ENCODE measurements at regions not wholly inside any gene's neighbourhood (a gene's known extent, or its start where the extent isn't known, plus 50 kb on each side); places are given as distances from the start of the nearest gene placed in this dataset.

DNA sequence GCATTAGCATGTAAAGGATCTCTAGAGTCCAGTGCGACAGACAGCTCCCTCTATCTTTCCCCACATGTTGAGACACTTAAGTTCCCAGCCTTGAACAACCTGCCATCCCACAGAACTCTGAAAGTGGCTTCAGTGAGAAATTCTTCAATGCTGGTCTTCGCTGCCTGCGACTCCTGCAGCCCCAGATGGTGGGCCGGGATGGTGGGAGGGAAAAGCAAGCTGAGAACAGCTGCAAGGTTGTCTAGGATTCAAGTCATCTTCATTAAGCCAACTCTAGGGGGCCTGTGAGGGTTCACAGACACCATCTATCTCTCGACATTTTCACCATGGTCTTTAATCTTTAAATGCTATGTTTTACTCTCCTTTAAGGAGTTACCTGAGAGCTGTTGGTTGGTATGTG, 185.5 kb upstream of the C1orf174 start:
- CTCF ChIA-PET, result no interaction called here
- H3K79me2 ChIP-seq (ENCODE audit: control insufficient read depth, insufficient read depth, low read length), result no peaks in the 10 kb centered on the region
- H3K9me1 ChIP-seq (replicated peaks; ENCODE audit: control insufficient read depth, extremely low read depth, insufficient read depth, low read length), result no peaks in the 10 kb centered on the region
- no peak overlapping the region for H3K4me3 ChIP-seq (replicated peaks in 1 of 3; ENCODE audit: insufficient read depth in 1 of 3, low read depth in 1 of 3, low read length in 3 of 3)
- DNase-seq (ENCODE audit: low read depth, low spot score), result no peak
- BruUV-seq (replicated peaks), result no TSS peak
- POLR2A ChIA-PET, result no interaction called here
- dilution Hi-C loops (cut with MboI; ENCODE audit: extremely low pct_ligation_motif_present, low sequenced_read_pairs) (no loop called here), intact Hi-C loops (cut with micrococcal nuclease) (no loop called here)
- H3K27ac ChIP-seq (ENCODE audit: insufficient read depth, low read depth, low read length), result no peak overlapping the region
- no peak overlapping the region for H2AFZ ChIP-seq (ENCODE audit: low read depth, low read length)
- no peaks in the 10 kb centered on the region for H3K4me1 ChIP-seq (ENCODE audit: control insufficient read depth, extremely low read depth, insufficient read depth, low read length)
- no peaks in the 10 kb centered on the region for H4K20me1 ChIP-seq (replicated peaks; ENCODE audit: control insufficient read depth, extremely low read depth, insufficient read depth, low read length)
- no peaks in the 10 kb centered on the region for H3K27me3 ChIP-seq (ENCODE audit: control insufficient read depth in 2 of 2, insufficient read depth in 2 of 2, low read length in 2 of 2)
- H3K36me3 ChIP-seq (ENCODE audit: control insufficient read depth in 2 of 2, extremely low read depth in 1 of 2, insufficient read depth in 2 of 2, low read length in 2 of 2), result no peaks in the 10 kb centered on the region
- TF ChIP-seq EZH2 (IDR thresholded peaks at IDR 0.05; ENCODE audit: borderline replicate concordance, low read depth, low read length, severe bottlenecking), result no peak
- TF ChIP-seq, protein P1, sequence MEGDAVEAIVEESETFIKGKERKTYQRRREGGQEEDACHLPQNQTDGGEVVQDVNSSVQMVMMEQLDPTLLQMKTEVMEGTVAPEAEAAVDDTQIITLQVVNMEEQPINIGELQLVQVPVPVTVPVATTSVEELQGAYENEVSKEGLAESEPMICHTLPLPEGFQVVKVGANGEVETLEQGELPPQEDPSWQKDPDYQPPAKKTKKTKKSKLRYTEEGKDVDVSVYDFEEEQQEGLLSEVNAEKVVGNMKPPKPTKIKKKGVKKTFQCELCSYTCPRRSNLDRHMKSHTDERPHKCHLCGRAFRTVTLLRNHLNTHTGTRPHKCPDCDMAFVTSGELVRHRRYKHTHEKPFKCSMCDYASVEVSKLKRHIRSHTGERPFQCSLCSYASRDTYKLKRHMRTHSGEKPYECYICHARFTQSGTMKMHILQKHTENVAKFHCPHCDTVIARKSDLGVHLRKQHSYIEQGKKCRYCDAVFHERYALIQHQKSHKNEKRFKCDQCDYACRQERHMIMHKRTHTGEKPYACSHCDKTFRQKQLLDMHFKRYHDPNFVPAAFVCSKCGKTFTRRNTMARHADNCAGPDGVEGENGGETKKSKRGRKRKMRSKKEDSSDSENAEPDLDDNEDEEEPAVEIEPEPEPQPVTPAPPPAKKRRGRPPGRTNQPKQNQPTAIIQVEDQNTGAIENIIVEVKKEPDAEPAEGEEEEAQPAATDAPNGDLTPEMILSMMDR (IDR thresholded peaks at IDR 0.05; ENCODE audit: extremely low read depth in 1 of 2, insufficient read depth in 1 of 2, low read depth in 1 of 2, low read length in 2 of 2), result no peak
- TF ChIP-seq POLR2A (IDR thresholded peaks at IDR 0.05; ENCODE audit: low read depth, low read length), result no peak
- no peak overlapping the region for H3K4me2 ChIP-seq (ENCODE audit: insufficient read depth, low read length)
- H3K9me3 ChIP-seq (replicated peaks; ENCODE audit: control insufficient read depth, insufficient read depth, low read length), result peaks cover 3% of the 10 kb centered on the region
- no peak overlapping the region for H3K9ac ChIP-seq (replicated peaks; ENCODE audit: extremely low read depth, insufficient read depth, low read length)
- no peak for FAIRE-seq

DNA sequence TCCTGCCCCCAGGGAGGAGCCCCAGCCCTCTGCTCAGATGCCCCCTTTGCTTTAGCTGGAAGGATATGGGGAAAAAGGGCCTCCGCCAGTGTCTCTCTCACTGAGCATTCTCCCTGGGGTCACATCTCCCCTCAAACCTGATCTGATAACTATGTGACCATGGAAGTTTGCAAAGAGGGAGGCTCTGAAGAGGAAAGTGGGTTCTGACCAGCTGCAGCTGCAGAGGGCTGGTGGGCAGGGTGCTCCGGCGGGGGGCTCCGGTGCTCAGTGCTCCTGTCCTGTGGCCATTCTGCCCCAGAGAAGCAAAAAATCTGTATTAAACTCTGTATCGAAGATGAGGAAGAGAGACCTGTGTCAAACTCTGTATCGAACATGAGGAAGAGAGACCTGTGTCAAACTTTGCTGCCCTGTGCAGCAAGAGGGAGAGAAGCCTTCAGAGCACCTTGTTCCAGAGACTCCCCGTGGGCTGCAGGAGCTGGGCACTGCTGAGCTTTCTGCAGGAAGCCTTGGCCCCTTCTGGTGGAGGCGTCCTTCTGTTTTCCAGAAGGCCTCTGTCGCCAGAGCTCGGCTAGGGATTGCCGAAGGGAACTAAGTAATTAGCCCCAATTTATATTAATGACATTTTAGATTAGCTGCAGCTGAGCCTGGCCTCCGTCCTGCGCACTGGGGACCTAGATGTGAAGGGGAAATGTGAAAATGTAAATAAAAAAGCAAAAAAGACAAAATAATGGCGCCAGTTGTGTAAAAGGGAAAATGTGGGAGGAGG, 186.2 kb upstream of the C1orf174 start:
- Histone ChIP-seq H3K4me2 (ENCODE audit: insufficient read depth, low read length) (no peak overlapping the region), H2AFZ (ENCODE audit: low read depth, low read length) (no peak overlapping the region), H3K4me1 (ENCODE audit: control insufficient read depth, extremely low read depth, insufficient read depth, low read length) (no peaks in the 10 kb centered on the region), H3K4me3 (replicated peaks in 1 of 3; ENCODE audit: insufficient read depth in 1 of 3, low read depth in 1 of 3, low read length in 3 of 3) (no peak overlapping the region), H3K9me3 (replicated peaks; ENCODE audit: control insufficient read depth, insufficient read depth, low read length) (peaks cover 3% of the 10 kb centered on the region), H3K27me3 (ENCODE audit: control insufficient read depth in 2 of 2, insufficient read depth in 2 of 2, low read length in 2 of 2) (no peaks in the 10 kb centered on the region), H3K36me3 (ENCODE audit: control insufficient read depth in 2 of 2, extremely low read depth in 1 of 2, insufficient read depth in 2 of 2, low read length in 2 of 2) (no peaks in the 10 kb centered on the region), H3K27ac (ENCODE audit: insufficient read depth, low read depth, low read length) (no peak overlapping the region), H4K20me1 (replicated peaks; ENCODE audit: control insufficient read depth, extremely low read depth, insufficient read depth, low read length) (no peaks in the 10 kb centered on the region), H3K9me1 (replicated peaks; ENCODE audit: control insufficient read depth, extremely low read depth, insufficient read depth, low read length) (no peaks in the 10 kb centered on the region), H3K9ac (replicated peaks; ENCODE audit: extremely low read depth, insufficient read depth, low read length) (no peak overlapping the region), H3K79me2 (ENCODE audit: control insufficient read depth, insufficient read depth, low read length) (no peaks in the 10 kb centered on the region)
- DNase-seq (ENCODE audit: low read depth, low spot score) (no peak), FAIRE-seq (no peak)
- ChIA-PET CTCF (no interaction called here), POLR2A (no interaction called here)
- TF ChIP-seq POLR2AphosphoS5 (IDR thresholded peaks at IDR 0.05; ENCODE audit: insufficient read depth, low read depth, low read length) (no peak), MYC (IDR thresholded peaks at IDR 0.05; ENCODE audit: low read depth, low read length) (no peak), FOS (IDR thresholded peaks at IDR 0.05; ENCODE audit: borderline replicate concordance, insufficient read depth, low read length) (no peak), JUN (IDR thresholded peaks at IDR 0.05; ENCODE audit: borderline replicate concordance, insufficient read depth, insufficient read length, low read depth) (no peak), GATA2 (IDR thresholded peaks at IDR 0.05; ENCODE audit: insufficient read depth, insufficient read length, low read depth, low read length) (no peak), EZH2 (IDR thresholded peaks at IDR 0.05; ENCODE audit: borderline replicate concordance, low read depth, low read length, severe bottlenecking) (no peak), POLR2A (IDR thresholded peaks at IDR 0.05; ENCODE audit: low read depth, low read length) (no peak)
- TF ChIP-seq, protein P2, sequence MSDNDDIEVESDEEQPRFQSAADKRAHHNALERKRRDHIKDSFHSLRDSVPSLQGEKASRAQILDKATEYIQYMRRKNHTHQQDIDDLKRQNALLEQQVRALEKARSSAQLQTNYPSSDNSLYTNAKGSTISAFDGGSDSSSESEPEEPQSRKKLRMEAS (IDR thresholded peaks at IDR 0.05; ENCODE audit: insufficient read depth, insufficient read length), result no peak
- TF ChIP-seq, protein P1 (IDR thresholded peaks at IDR 0.05; ENCODE audit: extremely low read depth in 1 of 2, insufficient read depth in 1 of 2, low read depth in 1 of 2, low read length in 2 of 2), result no peak
- no TSS peak for BruUV-seq (replicated peaks)
- dilution Hi-C loops (cut with MboI; ENCODE audit: extremely low pct_ligation_motif_present, low sequenced_read_pairs) (no loop called here), intact Hi-C loops (cut with micrococcal nuclease) (no loop called here)
